Left ventricle myocardium inferior (tissue), 1 donor: ENCODE measurements at regions not wholly inside any gene's neighbourhood (a gene's known extent, or its start where the extent isn't known, plus 50 kb on each side); places are given as distances from the start of the nearest gene placed in this dataset.

ENCODE experiments used
- DNase-seq: peaks from one replicate; pipeline ENCODE4 v3.0.0-alpha.2; 2020
- H3K27ac ChIP-seq: fragments of 200-600 bp; replicated peaks from 2 replicates; pipeline ENCODE4 v1.8.0; 2021
- H3K27me3 ChIP-seq: fragments of 200-600 bp; 2 replicates; pipeline ENCODE4 v1.8.0; 2021; ENCODE audit warnings: low read depth
- H3K36me3 ChIP-seq: fragments of 200-600 bp; 2 replicates; pipeline ENCODE4 v1.8.0; 2021
- H3K4me1 ChIP-seq: fragments of 200-600 bp; 2 replicates; pipeline ENCODE4 v1.8.0; 2021
- H3K4me3 ChIP-seq: fragments of 200-600 bp; 2 replicates; pipeline ENCODE4 v1.8.0; 2021; ENCODE audit warnings: mild to moderate bottlenecking, moderate library complexity
- H3K9me3 ChIP-seq: fragments of 200-600 bp; replicated peaks from 2 replicates; pipeline ENCODE4 v1.8.0; 2021
- CTCF ChIP-seq: fragments of 200-600 bp; IDR thresholded peaks from 2 replicates; pipeline ENCODE4 v1.8.0; 2021; ENCODE audit warnings: antibody characterized with exemption, mild to moderate bottlenecking, borderline replicate concordance
- intact Hi-C: fragments of 100-400 bp; cut with micrococcal nuclease; formaldehyde crosslinking; loops from one replicate; pipeline ENCODE4 v1.11.0; 2022
- donor health status: DM: no; HTN: yes; CAD: no; lungs with severe emphysema.

- Histone ChIP-seq H3K9me3 (no peaks in the 10 kb centered on the region), H3K4me1 (no peaks in the 10 kb centered on the region), H3K4me3 (no peak overlapping the region), H3K36me3 (no peaks in the 10 kb centered on the region), H3K27me3 (no peaks in the 10 kb centered on the region), H3K27ac (no peak overlapping the region)
- no peak for TF ChIP-seq CTCF
- no peak for DNase-seq
- intact Hi-C loops, result no loop called here
These were observed 304.5 kb upstream of the FANCL start for GRCh38 chr2:58545300-58546280.

DNA sequence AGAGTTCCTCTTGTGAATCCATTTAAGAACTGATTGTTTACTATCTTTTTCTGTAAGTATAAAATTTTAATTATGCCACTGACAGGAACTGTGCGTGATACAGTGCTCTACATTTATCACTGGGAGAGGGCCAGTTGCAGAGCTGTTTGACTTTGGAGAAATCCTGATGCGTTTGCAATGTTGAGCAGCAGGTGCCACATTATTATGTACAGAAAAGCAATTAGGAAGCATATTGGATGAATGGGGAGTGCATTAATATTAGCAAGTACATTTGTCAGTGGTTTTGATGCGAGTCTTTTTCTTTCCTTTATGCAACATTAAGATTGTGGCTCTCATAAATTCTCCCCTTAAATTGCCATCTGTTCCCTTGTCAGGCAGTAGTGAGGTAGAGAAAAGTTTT is 302.3 kb upstream of the FANCL start:
- Histone ChIP-seq H3K27ac (no peak overlapping the region), H3K36me3 (no peaks in the 10 kb centered on the region), H3K9me3 (no peaks in the 10 kb centered on the region), H3K27me3 (peaks cover 2% of the 10 kb centered on the region), H3K4me1 (no peaks in the 10 kb centered on the region), H3K4me3 (no peak overlapping the region)
- DNase-seq, result no peak
- TF ChIP-seq CTCF, result no peak
- intact Hi-C loops, result no loop called here

DNA sequence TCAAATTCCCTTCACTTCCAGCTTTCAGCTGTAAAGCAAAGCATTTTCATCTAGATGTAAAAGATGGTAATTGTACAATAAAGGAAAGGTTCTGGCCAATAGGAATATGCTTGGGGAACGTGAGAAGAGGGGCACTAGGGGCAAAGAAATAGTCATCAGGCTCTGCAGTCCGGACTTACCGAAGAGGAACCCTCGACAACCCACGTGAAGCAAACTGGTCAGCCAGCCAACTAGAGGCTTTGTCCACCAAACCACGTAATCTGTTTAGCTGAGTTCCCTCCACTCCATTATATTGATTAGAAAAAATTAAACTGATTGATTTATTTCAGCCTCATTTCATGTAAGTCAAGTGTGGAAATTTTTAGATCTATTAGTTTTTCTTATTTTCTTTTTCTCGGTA is 300.4 kb upstream of the FANCL start:
- TF ChIP-seq CTCF, result no peak
- Histone ChIP-seq H3K4me3 (no peak overlapping the region), H3K36me3 (no peaks in the 10 kb centered on the region), H3K27me3 (peaks cover 10% of the 10 kb centered on the region), H3K4me1 (no peaks in the 10 kb centered on the region), H3K27ac (no peak overlapping the region), H3K9me3 (no peaks in the 10 kb centered on the region)
- no peak for DNase-seq
- intact Hi-C loops, result no loop called here

DNA sequence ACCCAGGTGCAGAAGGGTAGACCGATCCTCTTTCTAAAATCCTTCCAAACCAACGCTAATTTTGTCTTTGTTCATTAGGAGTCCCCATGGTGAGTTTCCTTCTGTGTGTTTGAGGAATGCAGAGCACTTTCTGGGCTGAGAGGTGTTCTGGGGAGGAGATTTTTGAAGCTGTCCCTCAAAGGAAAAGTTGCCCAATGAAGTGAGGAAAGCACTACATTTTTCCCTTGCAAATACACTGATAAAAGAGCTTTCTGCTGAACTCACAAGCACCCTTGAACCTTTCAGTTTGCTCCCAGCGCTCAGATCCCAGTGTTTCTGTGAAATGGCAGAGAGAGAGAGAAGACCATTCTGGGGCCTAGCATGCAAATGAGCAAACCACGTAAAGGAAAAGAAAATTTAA is 299.6 kb upstream of the FANCL start:
- TF ChIP-seq CTCF, result no peak
- Histone ChIP-seq H3K27ac (no peak overlapping the region), H3K27me3 (peaks cover 10% of the 10 kb centered on the region), H3K9me3 (no peaks in the 10 kb centered on the region), H3K4me1 (no peaks in the 10 kb centered on the region), H3K4me3 (no peak overlapping the region), H3K36me3 (no peaks in the 10 kb centered on the region)
- intact Hi-C loops, result no loop called here
- no peak for DNase-seq

- no peak overlapping the region for H3K4me3 ChIP-seq
These were observed 298.8 kb upstream of the FANCL start for GRCh38 chr2:58539973-58540372.

More at GRCh38 chr2:58539973-58540372, 298.8 kb upstream of the FANCL start:
- H3K4me1 ChIP-seq, result no peaks in the 10 kb centered on the region
- no peak for TF ChIP-seq CTCF
- H3K27ac ChIP-seq, result no peak overlapping the region
- DNase-seq, result no peak
- H3K36me3 ChIP-seq, result no peaks in the 10 kb centered on the region
- intact Hi-C loops, result no loop called here
- no peaks in the 10 kb centered on the region for H3K9me3 ChIP-seq
- H3K27me3 ChIP-seq, result peaks cover 10% of the 10 kb centered on the region
